ENCODE measurements at regions not wholly inside any gene's neighbourhood (a gene's known extent, or its start where the extent isn't known, plus 50 kb on each side); places are given as distances from the start of the nearest gene placed in this dataset.

DNA sequence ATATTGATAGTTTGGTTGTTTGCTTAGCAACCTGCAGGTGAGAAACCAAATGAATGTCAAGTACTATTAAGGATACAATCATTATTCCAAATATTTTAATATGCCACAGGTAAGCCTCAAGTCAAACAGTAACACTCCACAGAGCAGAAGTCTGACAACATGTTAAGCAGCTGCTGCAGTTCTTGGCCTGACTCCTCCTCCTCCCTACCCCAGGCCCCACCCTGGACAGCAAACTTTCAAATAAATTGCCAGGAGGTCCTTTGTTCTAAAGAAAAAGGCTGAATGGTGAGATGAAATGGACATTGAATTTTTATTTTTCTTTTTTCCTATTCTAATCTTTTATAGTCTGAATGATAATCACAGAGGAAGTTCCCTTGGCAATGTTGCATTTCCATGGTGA lies 260.0 kb upstream of the POU2AF2 start:
- DNase-seq (ENCODE audit: low spot score in 2 of 2) (no peak), ATAC-seq (no peak)
- Mint-ChIP-seq H3K36me3 (no peaks in the 10 kb centered on the region), H3K9me3 (no peaks in the 10 kb centered on the region), H3K27ac (no peak overlapping the region)

DNA sequence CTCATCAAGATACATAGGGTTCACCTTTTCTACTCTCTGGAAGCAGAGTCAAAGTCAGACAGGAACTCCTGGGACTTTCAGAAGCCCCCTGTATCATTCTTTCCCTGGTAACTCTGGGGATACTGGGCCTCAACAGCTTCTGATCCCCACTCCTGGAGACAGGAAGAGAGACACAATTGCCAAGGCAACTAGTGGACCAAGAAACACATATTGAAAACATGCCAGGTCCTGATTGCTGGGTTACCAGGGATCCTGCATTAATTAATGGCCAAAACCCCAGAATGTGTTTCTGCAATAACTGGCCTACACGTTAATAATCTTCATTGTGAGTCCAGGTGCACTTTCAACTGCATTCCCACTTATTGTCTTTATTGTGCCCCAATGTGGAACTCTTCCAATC lies 260.8 kb upstream of the POU2AF2 start:
- ATAC-seq, result no peak
- Mint-ChIP-seq H3K36me3 (no peaks in the 10 kb centered on the region), H3K9me3 (peaks cover under 1 to 4% of the 10 kb centered on the region in 2 donors), H3K27ac (no peak overlapping the region)
- DNase-seq (ENCODE audit: low spot score in 2 of 2), result no peak

DNA sequence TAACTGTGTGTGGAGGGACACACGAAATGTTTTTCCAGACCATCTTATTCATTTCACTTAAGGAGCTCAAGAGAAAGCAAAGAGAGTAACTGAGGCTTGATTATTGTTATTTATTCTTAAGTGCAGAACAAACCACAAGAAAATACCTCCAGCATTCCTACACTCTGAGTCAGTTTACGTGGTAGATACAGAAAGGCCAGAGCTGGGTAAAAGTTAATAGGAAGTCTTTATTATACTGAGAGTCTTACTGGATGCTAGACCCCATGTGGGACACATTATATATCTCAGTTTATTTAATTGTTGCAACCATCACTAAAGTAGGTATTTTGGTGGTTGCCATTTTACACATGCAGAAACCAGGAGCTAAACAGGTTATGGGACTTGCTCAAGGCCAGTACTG lies 261.4 kb upstream of the POU2AF2 start:
- no peaks in the 10 kb centered on the region for H3K36me3 Mint-ChIP-seq
- DNase-seq (ENCODE audit: low spot score in 2 of 2) (no peak), ATAC-seq (no peak)
- peaks cover 5 to 8% of the 10 kb centered on the region in 2 donors for H3K9me3 Mint-ChIP-seq
- H3K27ac Mint-ChIP-seq, result no peak overlapping the region

DNA sequence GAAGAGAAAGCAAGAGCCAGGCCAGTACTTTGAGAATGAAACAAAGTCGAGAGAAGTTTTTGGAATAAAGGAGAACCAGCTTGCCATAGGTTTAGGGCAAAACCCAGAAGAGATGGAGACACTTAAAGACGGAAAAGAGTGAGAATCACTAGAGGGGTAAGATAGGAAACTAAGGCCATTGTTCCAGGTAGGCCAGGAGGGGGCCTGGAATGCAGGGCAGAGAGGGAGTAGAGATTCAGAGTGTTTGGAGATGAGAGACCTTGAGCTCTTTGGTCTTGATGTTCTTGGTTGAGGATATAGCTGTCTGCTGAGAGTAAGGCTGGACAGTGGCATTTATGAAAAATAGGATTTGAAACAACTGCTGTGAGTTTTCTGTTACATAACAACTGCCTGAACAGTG lies 263.3 kb upstream of the POU2AF2 start:
- DNase-seq (ENCODE audit: low spot score in 2 of 2), result no peak
- no peak for ATAC-seq
- Mint-ChIP-seq H3K36me3 (no peaks in the 10 kb centered on the region), H3K9me3 (peaks cover 5 to 8% of the 10 kb centered on the region in 2 donors), H3K27ac (no peak overlapping the region)

DNA sequence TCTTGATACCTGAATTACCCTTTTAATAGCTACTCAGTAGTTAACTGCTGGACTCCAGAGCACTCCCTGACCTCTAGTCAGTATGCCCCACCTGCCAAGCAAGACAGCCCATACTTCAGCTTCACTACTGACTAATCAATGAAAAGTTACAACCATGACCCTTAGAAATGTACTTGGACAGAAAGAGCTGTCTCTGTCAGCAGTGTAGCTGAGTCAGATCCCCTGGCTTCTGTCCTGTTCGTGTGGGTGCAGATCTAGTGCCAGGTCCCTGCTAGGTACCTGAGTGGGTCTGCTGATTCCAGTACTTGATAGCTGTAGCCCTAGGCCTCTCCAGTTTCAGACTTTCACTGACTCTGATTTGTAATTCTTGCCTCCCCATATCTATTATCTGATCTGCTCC lies 265.8 kb upstream of the POU2AF2 start:
- H3K36me3 Mint-ChIP-seq, result no peaks in the 10 kb centered on the region
- DNase-seq (ENCODE audit: low spot score in 2 of 2), result no peak
- no peak for ATAC-seq
- H3K9me3 Mint-ChIP-seq, result peaks cover 5 to 8% of the 10 kb centered on the region in 2 donors
- no peak overlapping the region for H3K27ac Mint-ChIP-seq

DNA sequence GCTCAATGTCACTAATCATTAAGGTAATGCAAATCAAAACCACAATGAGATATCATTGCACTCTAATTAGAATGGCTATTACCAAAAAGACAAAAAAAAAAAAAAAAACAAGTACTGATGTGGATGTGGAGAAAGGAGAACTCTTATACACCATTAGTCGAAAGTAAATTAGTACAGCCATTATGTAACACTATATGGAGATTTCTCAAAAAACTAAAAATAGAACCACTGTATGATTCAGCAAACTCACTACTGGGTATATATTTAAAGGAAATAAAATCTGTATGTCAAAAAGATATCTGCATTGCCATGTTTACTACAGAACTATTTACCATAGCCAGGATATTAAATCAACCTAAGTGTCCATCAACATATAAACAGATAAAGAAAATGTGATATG lies 265.4 kb upstream of the ARHGAP20 start:
- ATAC-seq (no peak), DNase-seq (ENCODE audit: low spot score in 2 of 2) (no peak)
- peak overlapping the region in 1 of 2 donors; percentile 33 for H3K27ac Mint-ChIP-seq

DNA sequence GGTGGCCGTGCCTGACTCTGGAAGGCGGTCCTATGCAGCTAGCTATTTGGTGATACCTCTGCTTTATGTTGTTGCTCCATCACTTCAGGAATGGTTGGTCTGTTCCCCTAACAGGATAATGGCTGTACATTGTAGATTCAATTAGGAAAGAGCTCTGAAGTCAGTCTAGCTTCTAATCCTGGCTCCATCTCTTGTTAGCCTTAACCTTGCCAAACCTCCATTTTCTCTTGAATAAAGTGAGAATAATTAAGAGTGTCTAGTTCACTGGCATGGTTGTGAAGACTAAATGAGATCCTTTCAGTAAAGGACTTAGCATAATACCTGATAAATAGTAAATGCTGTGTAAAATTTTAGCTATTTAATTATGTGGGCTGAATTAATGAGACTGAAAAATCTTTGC lies 262.5 kb upstream of the ARHGAP20 start:
- Mint-ChIP-seq H3K9me3 (peaks cover 4 to 5% of the 10 kb centered on the region in 2 donors), H3K27ac (no peak overlapping the region)
- no peak for ATAC-seq

More for the DNA sequence above, 265.4 kb upstream of the ARHGAP20 start:
- Mint-ChIP-seq H3K36me3 (no peaks in the 10 kb centered on the region), H3K9me3 (peaks cover 5 to 8% of the 10 kb centered on the region in 2 donors)

DNA sequence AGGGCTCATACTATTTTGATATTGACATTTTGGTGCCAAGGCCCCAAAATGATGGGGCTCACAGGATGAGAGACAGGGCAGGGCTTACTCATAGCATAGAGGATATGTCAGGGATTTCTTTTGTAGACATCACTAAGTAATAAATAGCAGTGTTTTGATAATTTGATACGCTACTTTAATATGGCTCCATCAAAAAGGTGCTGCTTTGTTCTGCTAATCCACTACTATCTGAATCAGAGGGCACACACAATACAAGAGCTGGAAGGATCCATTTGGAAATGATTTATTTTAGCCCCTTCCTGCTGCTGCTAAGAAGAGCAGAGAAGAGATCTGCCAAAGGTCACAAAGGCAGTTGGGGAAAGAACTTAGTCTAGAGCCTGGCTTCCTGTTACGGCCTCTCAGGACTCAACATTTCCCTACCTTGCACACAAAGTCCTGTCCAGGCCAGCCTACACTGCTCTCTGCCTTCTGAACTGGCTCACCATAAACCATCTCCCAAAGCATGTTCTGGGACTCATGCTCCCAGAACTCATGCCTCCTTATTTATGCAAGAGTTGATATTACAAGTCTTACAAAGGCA lies 261.3 kb upstream of the ARHGAP20 start:
- no peaks in the 10 kb centered on the region for H3K36me3 Mint-ChIP-seq
- no peaks in the 10 kb centered on the region for H3K9me3 Mint-ChIP-seq
- H3K27ac Mint-ChIP-seq, result no peak overlapping the region
- DNase-seq (ENCODE audit: low spot score in 2 of 2) (no peak), ATAC-seq (no peak)

More for the DNA sequence above, 262.5 kb upstream of the ARHGAP20 start:
- no peaks in the 10 kb centered on the region for H3K36me3 Mint-ChIP-seq
- DNase-seq (ENCODE audit: low spot score in 2 of 2), result no peak

DNA sequence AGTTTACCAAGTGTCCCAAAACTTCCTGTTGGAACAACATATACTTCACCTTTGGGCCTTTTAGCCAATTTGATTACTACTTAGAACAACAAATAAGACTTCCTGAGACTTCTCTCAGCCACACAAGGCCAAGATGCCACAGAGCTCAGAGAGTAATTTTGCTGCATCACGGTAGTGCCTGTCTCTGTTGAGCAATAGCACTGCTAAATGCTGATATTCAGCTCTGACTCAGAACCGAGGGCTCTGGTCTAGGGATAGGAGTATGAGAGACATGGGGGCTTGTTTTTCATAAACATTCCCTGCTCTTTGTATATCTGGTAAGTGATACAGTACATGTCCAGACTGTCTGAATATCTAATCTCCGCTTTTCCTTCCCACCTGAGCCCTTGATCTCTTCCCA lies 260.4 kb upstream of the ARHGAP20 start:
- Mint-ChIP-seq H3K27ac (no peak overlapping the region), H3K36me3 (no peaks in the 10 kb centered on the region), H3K9me3 (no peaks in the 10 kb centered on the region)
- DNase-seq (ENCODE audit: low spot score in 2 of 2), result no peak
- no peak for ATAC-seq

DNA sequence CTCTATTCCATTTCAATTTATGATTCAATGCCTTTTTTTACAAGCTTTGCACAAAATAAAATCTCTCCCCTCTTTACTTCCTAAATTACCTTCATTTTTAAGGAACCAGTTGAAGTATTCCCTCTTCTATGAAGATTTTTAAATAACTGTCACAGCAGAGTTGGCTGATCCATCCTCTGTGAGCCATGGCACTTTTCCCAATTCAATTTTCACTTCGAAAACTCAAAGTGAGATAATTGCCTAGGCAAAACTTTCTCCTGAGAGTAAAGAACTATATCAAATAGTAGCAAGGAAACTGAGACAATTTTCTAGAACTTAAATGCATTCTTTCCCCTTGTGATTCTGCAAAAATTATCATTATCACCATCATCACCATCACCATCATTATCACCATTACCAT lies 259.9 kb upstream of the ARHGAP20 start:
- no peak overlapping the region for H3K27ac Mint-ChIP-seq
- no peak for ATAC-seq

DNA sequence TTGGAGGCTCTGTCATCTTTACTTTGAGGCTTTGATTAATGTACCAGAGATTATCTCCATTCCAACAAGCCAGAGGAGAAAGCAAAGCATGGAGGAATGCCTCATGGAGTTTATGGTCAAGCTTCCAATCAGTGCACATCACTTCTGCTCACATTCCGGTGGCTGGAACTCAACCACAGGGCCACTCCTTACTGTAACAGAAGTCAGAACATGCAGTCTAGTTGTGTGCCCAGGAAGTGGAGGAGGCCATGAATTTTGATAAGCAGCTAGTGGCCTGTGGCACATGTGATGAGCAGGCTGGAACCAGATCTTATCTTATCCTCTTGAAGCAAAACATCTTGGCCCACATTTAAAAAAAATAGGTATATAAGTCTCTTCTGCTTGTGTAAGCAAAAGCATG lies 258.9 kb upstream of the ARHGAP20 start:
- peaks cover 0 to 6% of the 10 kb centered on the region in 2 donors for H3K9me3 Mint-ChIP-seq
- ATAC-seq, result no peak
- no peaks in the 10 kb centered on the region for H3K36me3 Mint-ChIP-seq
- H3K27ac Mint-ChIP-seq, result no peak overlapping the region
- DNase-seq (ENCODE audit: low spot score in 2 of 2), result no peak

More for the DNA sequence above, 259.9 kb upstream of the ARHGAP20 start:
- no peaks in the 10 kb centered on the region for H3K36me3 Mint-ChIP-seq
- peaks cover 0 to 1% of the 10 kb centered on the region in 2 donors for H3K9me3 Mint-ChIP-seq
- no peak for DNase-seq (ENCODE audit: low spot score in 2 of 2)

DNA sequence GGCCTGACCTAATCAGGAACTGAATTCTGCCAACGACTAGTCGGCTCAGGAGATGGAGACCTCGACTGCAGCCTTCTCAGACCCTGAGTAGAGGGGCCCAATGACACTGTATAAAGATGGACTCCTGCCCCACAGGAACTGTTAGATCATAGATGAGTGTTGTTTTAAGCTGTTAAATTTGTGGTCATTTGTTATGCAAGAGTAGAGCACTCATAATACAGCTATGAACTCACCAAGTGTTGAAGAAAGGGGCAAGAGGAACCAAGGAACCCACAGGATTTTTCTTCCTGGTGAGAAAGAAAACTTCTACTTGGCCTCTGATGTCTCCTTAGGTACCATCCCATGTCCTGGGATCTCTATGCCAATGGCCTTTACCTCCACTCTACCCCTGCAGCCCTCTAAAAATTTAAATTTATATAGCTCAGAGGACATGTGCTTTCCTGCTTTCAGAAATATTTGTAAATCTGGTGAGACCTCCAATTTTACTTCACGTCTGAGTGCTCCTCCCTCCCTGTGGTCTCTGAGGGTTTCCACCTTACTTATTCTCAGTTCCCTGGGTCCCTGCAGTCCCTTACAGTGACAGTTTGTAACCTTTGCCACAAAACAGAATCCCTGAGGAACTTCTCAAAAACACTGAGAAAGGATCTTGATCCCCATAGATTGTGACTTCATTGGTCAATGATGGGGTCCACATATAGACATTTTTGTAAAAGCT lies 256.3 kb upstream of the ARHGAP20 start:
- H3K36me3 Mint-ChIP-seq, result no peaks in the 10 kb centered on the region
- ATAC-seq, result no peak
- DNase-seq (ENCODE audit: low spot score in 2 of 2), result no peak
- H3K27ac Mint-ChIP-seq, result no peak overlapping the region
- H3K9me3 Mint-ChIP-seq, result peaks cover 0 to 6% of the 10 kb centered on the region in 2 donors

DNA sequence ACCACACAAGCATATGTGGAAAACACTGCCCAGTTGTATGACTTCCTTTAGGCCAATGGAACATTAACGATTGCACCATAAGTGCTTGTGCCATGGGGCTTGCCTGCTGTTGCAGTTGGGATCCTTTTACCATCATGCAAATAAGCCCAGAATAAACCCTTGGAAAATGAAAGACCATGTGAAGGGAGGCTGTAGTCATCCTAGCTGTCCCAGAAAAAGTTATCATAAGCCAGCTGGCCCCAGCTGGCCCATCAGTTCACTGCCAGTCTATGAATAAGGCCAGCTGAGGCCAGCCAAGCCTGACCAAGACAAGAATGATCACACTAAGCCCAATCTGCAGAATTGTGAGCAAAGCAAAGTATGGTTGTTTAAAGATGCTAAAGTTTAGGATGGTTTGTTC lies 253.9 kb upstream of the ARHGAP20 start:
- DNase-seq (ENCODE audit: low spot score in 2 of 2) (no peak), ATAC-seq (no peak)
- Mint-ChIP-seq H3K36me3 (no peaks in the 10 kb centered on the region), H3K27ac (no peak overlapping the region), H3K9me3 (peaks cover 0 to 6% of the 10 kb centered on the region in 2 donors)

DNA sequence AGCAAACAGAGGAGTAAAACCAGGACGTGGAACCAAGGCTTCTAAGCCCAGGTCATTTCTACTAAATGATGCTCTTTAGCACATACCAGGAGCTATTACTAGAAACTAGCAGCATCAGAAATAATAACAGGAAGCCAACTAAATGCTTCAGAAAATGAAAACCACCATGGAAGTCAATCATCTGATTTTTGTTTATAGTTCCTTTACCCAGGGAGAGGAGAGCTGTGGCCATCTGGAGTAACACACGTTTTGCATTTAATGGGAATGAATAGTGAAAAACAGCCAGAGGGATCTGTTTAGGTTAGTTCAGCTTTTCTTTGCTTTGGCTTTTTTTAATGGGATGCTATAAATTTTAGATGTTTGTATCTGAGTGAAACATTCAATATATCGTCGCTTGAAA lies 250.7 kb upstream of the ARHGAP20 start:
- DNase-seq (ENCODE audit: low spot score in 2 of 2), result no peak
- no peaks in the 10 kb centered on the region for H3K36me3 Mint-ChIP-seq
- peaks cover 0 to 6% of the 10 kb centered on the region in 2 donors for H3K9me3 Mint-ChIP-seq
- ATAC-seq, result no peak
- peak overlapping the region in 1 of 2 donors; percentile 59 for H3K27ac Mint-ChIP-seq

DNA sequence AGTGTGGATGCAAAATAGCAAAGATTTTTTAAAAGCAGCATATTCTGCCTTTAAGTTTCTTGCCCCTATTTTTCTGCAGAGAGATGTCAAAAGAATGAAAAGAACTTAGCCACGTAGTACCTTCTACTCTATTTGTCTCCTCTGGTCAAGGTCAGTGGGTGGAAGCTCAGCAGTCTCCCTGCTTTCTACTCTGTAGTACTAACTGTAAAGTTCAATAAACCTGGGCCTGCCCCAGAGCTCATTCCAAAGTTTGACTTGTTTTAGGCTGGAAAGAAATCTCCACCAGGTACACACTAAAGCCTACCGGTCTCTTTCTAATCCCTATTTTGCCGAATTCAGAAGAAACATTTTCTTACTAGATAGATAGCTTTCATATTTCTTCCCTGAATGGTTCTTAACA lies 247.9 kb upstream of the ARHGAP20 start:
- Mint-ChIP-seq H3K9me3 (no peaks in the 10 kb centered on the region), H3K27ac (no peak overlapping the region), H3K36me3 (no peaks in the 10 kb centered on the region)
- no peak for DNase-seq (ENCODE audit: low spot score in 2 of 2)
- no peak for ATAC-seq

DNA sequence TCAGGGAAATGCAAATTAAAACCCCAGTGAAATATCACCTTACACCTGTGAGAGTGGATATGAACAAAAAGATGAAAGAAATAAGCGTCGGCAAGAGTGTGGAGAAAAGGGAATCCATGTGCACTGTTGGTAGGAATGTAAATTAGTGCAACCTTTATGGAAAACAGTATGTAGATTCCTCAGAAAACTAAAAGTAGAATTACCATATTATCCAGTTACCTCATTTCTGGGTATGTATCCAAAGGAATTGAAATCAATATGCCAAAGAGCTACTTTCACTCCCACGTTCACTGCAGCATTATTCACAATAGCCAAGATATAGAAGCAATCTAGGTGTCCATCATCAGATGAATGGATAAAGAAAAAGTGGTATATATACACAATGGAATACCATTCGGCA lies 246.0 kb upstream of the ARHGAP20 start:
- Mint-ChIP-seq H3K27ac (no peak overlapping the region), H3K36me3 (no peaks in the 10 kb centered on the region), H3K9me3 (no peaks in the 10 kb centered on the region)
- ATAC-seq (no peak), DNase-seq (ENCODE audit: low spot score in 2 of 2) (no peak)

DNA sequence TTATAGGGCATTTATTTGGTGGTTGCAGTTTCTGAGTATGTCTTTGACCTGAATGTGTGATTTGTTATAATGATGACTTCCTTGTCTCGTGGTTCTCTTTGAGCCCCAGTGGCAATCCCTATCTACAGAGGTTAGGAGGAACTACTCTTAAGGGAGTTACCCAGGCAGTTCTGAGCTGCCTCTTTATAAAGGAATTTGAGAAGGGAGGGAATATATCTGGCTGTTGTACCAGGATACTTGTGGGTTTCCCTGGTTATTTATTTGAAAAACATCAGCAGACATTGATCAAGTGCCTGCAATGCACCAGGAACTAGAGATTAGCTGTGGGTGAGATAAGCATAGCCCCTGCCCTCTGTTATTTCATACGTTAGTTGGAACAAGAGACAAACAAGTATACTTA lies 243.5 kb upstream of the ARHGAP20 start:
- DNase-seq (ENCODE audit: low spot score in 2 of 2), result no peak
- H3K36me3 Mint-ChIP-seq, result no peaks in the 10 kb centered on the region
- no peak for ATAC-seq
- H3K27ac Mint-ChIP-seq, result no peak overlapping the region
- H3K9me3 Mint-ChIP-seq, result no peaks in the 10 kb centered on the region

DNA sequence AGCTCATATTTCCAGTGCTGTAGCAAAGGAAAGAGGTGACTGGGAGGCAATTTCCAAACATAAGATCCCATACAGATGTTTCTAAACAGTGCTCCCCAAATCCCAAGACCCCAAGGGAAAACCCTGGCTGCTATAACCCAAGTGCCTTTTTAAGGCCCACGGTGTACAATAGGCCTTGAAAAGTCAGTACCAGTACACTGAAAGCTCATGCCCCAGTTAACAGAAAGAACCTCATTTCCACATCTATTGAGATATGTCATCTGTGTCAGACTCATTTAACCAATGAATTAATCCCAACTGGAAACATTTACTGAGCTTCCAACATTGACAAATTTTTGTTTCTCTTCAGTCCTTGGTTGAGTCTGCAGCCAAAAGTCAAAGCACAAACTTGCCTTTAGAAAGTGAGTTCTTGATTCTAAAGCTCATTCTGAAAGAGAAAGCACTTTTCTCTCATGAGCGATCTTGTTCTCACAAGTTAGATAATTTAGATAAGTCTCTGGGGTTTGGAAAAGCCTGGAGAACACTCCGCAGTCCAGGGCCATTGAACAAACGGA lies 239.8 kb upstream of the ARHGAP20 start:
- Mint-ChIP-seq H3K9me3 (peaks cover 0 to 9% of the 10 kb centered on the region in 2 donors), H3K27ac (no peak overlapping the region), H3K36me3 (no peaks in the 10 kb centered on the region)
- ATAC-seq, result peak in 1 of 2 donors; percentile 44
- no peak for DNase-seq (ENCODE audit: low spot score in 2 of 2)
